Endodermal cell (in vitro differentiated cells): ENCODE measurements at regions not wholly inside any gene's neighbourhood (a gene's known extent, or its start where the extent isn't known, plus 50 kb on each side); places are given as distances from the start of the nearest gene placed in this dataset.

ENCODE experiments used
- DNase-seq: peaks from one replicate; pipeline ENCODE4 v3.0.0-alpha.2; 2017
- H3K27ac ChIP-seq: 2 replicates; pipeline ENCODE4 v1.5.1; 2013; ENCODE audit warnings: mild to moderate bottlenecking, low read depth, low read length, moderate library complexity
- H3K27me3 ChIP-seq: 2 replicates; pipeline ENCODE4 v1.6.1; 2013; ENCODE audit warnings: mild to moderate bottlenecking, low read length, moderate library complexity; ENCODE audit not compliant: insufficient read depth, control insufficient read depth, poor library complexity, severe bottlenecking
- H3K36me3 ChIP-seq: 2 replicates; pipeline ENCODE4 v1.7.0; 2013; ENCODE audit warnings: mild to moderate bottlenecking, low read length, moderate library complexity; ENCODE audit not compliant: control insufficient read depth, insufficient read depth
- H3K4me1 ChIP-seq: one replicate; pipeline ENCODE4 v1.7.0; 2013; ENCODE audit warnings: low read length; ENCODE audit not compliant: control insufficient read depth, insufficient read depth
- H3K4me3 ChIP-seq: 2 replicates; pipeline ENCODE4 v1.5.1; 2013; ENCODE audit warnings: mild to moderate bottlenecking, low read length, moderate library complexity
- H3K9ac ChIP-seq: 2 replicates; pipeline ENCODE4 v1.6.1; 2013; ENCODE audit warnings: mild to moderate bottlenecking, low read length, moderate library complexity; ENCODE audit not compliant: poor library complexity, severe bottlenecking; ENCODE audit errors: extremely low read depth
- H3K9me3 ChIP-seq: 2 replicates; pipeline ENCODE4 v1.6.1; 2013; ENCODE audit warnings: mild to moderate bottlenecking, low read length, moderate library complexity; ENCODE audit not compliant: control insufficient read depth
- H3K27ac Mint-ChIP-seq: 2 replicates; pipeline ENCODE4 v1.8.0; 2020; ENCODE audit warnings: mixed read lengths
- H3K27me3 Mint-ChIP-seq: 2 replicates; pipeline ENCODE4 v1.8.0; 2021; ENCODE audit warnings: mild to moderate bottlenecking, mixed read lengths; ENCODE audit not compliant: insufficient read depth
- H3K36me3 Mint-ChIP-seq: 2 replicates; pipeline ENCODE4 v1.8.0; 2020; ENCODE audit warnings: low read depth, mixed read lengths
- H3K4me1 Mint-ChIP-seq: 2 replicates; pipeline ENCODE4 v1.8.0; 2020; ENCODE audit warnings: mixed read lengths
- H3K4me3 Mint-ChIP-seq: 2 replicates; pipeline ENCODE4 v1.8.0; 2020; ENCODE audit warnings: mild to moderate bottlenecking, moderate library complexity, mixed read lengths
- H3K9me3 Mint-ChIP-seq: 2 replicates; pipeline ENCODE4 v1.8.0; 2020; ENCODE audit warnings: mild to moderate bottlenecking, mixed read lengths
- CTCF ChIP-seq: fragments of 200-600 bp; sonication (generic); conservative IDR thresholded peaks from 2 replicates; pipeline ENCODE4 v1.5.0; 2021; ENCODE audit warnings: antibody characterized with exemption, mild to moderate bottlenecking
- WGBS, 2 experiments: methylation state at CpG; one replicate each; pipeline versions ENCODE4 v1.1.5 to v1.1.7; 2013; ENCODE audit warnings: missing lambda C conversion rate in 2 of 2, mixed read lengths in 1 of 2; ENCODE audit not compliant: insufficient coverage in 1 of 2, insufficient read length in 1 of 2; 5-methylcytosine and 5-hydroxymethylcytosine counted together

- H3K4me3 ChIP-seq: no peak overlapping the region
- Mint-ChIP-seq H3K27me3 (peaks cover 2% of the 10 kb centered on the region), H3K4me1 (peaks cover 4% of the 10 kb centered on the region), H3K4me3 (no peak overlapping the region), H3K27ac (no peak overlapping the region), H3K9me3 (no peaks in the 10 kb centered on the region), H3K36me3 (no peaks in the 10 kb centered on the region)
- no peaks in the 10 kb centered on the region for H3K27me3 ChIP-seq
- no peak for TF ChIP-seq CTCF
- H3K9me3 ChIP-seq: no peaks in the 10 kb centered on the region
- H3K4me1 ChIP-seq: no peaks in the 10 kb centered on the region
- DNase-seq: no peak
- no peaks in the 10 kb centered on the region for H3K36me3 ChIP-seq
- 78 to 85% methylated on average over 1 to 2 of the region's 2 CpGs for WGBS, 2 experiments
- no peak overlapping the region for H3K9ac ChIP-seq
- H3K27ac ChIP-seq: no peak overlapping the region
Measured at GRCh38 chr1:244137276-244137675, 86.2 kb downstream of the ZBTB18 start.

- no peak overlapping the region for H3K27ac Mint-ChIP-seq
Measured at GRCh38 chr1:244137725-244138124, 86.6 kb downstream of the ZBTB18 start.

DNA sequence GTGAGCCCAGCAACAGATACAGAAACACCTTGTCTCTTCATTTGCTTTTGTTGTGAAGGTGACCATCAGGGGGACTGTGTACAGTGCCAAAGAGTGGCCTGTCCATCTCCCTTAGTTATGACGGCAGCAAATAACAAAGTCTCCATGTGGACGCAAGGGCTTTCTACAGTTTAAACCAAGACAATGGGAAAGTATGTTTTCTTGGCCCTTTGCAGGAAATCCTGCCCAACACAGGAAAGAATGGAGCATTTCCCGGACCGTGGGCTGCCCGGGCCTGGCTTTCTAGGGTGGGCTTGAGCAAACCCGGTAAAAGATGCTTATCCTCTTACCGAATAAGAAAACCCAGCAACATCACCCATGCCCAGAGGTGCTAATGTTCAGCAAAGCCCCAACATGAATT lies 87.3 kb downstream of the ZBTB18 start:
- no peak for DNase-seq
- Mint-ChIP-seq H3K36me3 (no peaks in the 10 kb centered on the region), H3K27ac (no peak overlapping the region), H3K9me3 (no peaks in the 10 kb centered on the region), H3K27me3 (peaks cover 2% of the 10 kb centered on the region), H3K4me1 (peaks cover 4% of the 10 kb centered on the region), H3K4me3 (no peak overlapping the region)
- no peak overlapping the region for H3K27ac ChIP-seq
- no peak overlapping the region for H3K9ac ChIP-seq
- no peaks in the 10 kb centered on the region for H3K36me3 ChIP-seq
- no peaks in the 10 kb centered on the region for H3K9me3 ChIP-seq
- WGBS, 2 experiments: 89 to 90% methylated on average over 2 to 7 of the region's 7 CpGs
- H3K4me1 ChIP-seq: no peaks in the 10 kb centered on the region
- no peak for TF ChIP-seq CTCF
- no peaks in the 10 kb centered on the region for H3K27me3 ChIP-seq
- H3K4me3 ChIP-seq: no peak overlapping the region

More at GRCh38 chr1:244137725-244138124, 86.6 kb downstream of the ZBTB18 start:
- Mint-ChIP-seq H3K4me1 (peaks cover 4% of the 10 kb centered on the region), H3K27me3 (peaks cover 2% of the 10 kb centered on the region), H3K4me3 (no peak overlapping the region), H3K36me3 (no peaks in the 10 kb centered on the region), H3K9me3 (no peaks in the 10 kb centered on the region)
- H3K4me3 ChIP-seq: no peak overlapping the region
- TF ChIP-seq CTCF: no peak
- no peak overlapping the region for H3K27ac ChIP-seq
- H3K27me3 ChIP-seq: no peaks in the 10 kb centered on the region
- no peaks in the 10 kb centered on the region for H3K4me1 ChIP-seq
- WGBS, 2 experiments: 94 to 96% methylated on average over 3 to 6 of the region's 6 CpGs
- no peak overlapping the region for H3K9ac ChIP-seq
- DNase-seq: no peak
- H3K9me3 ChIP-seq: no peaks in the 10 kb centered on the region
- no peaks in the 10 kb centered on the region for H3K36me3 ChIP-seq
